Stimulated activated naive CD8-positive, alpha-beta T cell treated with anti-CD3 and anti-CD28 coated beads, Interleukin-15, amount 100 ng/mL, for 72 hours (primary cell): ENCODE measurements at regions not wholly inside any gene's neighbourhood (a gene's known extent, or its start where the extent isn't known, plus 50 kb on each side); places are given as distances from the start of the nearest gene placed in this dataset.

Experiments
- ATAC-seq: fragments of 150-1000 bp; cut with Tn5 transposase; 2 replicates; pipeline ENCODE4 v1.10.0; 2021; ENCODE audit warnings: mild to moderate bottlenecking, moderate library complexity
- DNase-seq, 2 donors: peaks; one replicate each; pipeline ENCODE4 v3.0.0; 2021 to 2022
- H3K27ac Mint-ChIP-seq, 2 donors: one replicate each; pipeline ENCODE4 v1.8.0; 2022; ENCODE audit warnings: mild to moderate bottlenecking in 2 of 2, mixed read lengths in 2 of 2, moderate library complexity in 2 of 2
- H3K27me3 Mint-ChIP-seq: one replicate; pipeline ENCODE4 v1.8.0; 2022; ENCODE audit warnings: mixed read lengths
- H3K4me1 Mint-ChIP-seq: one replicate; pipeline ENCODE4 v1.8.0; 2022; ENCODE audit warnings: mild to moderate bottlenecking, mixed read lengths
- H3K4me3 Mint-ChIP-seq, 2 donors: one replicate each; pipeline ENCODE4 v1.8.0; 2022; ENCODE audit warnings: mild to moderate bottlenecking in 2 of 2, mixed read lengths in 2 of 2, moderate library complexity in 1 of 2
- H3K9me3 Mint-ChIP-seq, 2 donors: one replicate each; pipeline ENCODE4 v1.8.0; 2022; ENCODE audit warnings: mixed read lengths in 2 of 2

GRCh38 chr4:130534651-130535050 lies 1438.7 kb downstream of the C4orf33 start:
- ATAC-seq: no peak
- Mint-ChIP-seq H3K4me3 (no peak overlapping the region), H3K27me3 (no peaks in the 10 kb centered on the region), H3K9me3 (peaks cover 9 to 16% of the 10 kb centered on the region in 2 donors), H3K27ac (no peak overlapping the region), H3K4me1 (no peaks in the 10 kb centered on the region)
- DNase-seq: no peak

- Mint-ChIP-seq H3K4me3 (no peak overlapping the region), H3K27ac (no peak overlapping the region), H3K9me3 (peaks cover 0 to 3% of the 10 kb centered on the region in 2 donors), H3K4me1 (no peaks in the 10 kb centered on the region), H3K27me3 (no peaks in the 10 kb centered on the region)
- ATAC-seq (no peak), DNase-seq (no peak)
Measured at GRCh38 chr4:130542953-130543352, 1447.0 kb downstream of the C4orf33 start.

- Mint-ChIP-seq H3K4me1 (no peaks in the 10 kb centered on the region), H3K9me3 (peaks cover 0 to 4% of the 10 kb centered on the region in 2 donors), H3K27ac (no peak overlapping the region), H3K27me3 (no peaks in the 10 kb centered on the region), H3K4me3 (no peak overlapping the region)
- no peak for ATAC-seq
- no peak for DNase-seq
Measured at GRCh38 chr4:130545171-130545570, 1449.2 kb downstream of the C4orf33 start.

- ATAC-seq (no peak), DNase-seq (no peak)
- Mint-ChIP-seq H3K27me3 (no peaks in the 10 kb centered on the region), H3K9me3 (peaks cover 0 to 4% of the 10 kb centered on the region in 2 donors), H3K4me1 (no peaks in the 10 kb centered on the region), H3K4me3 (no peak overlapping the region), H3K27ac (no peak overlapping the region)
Measured at GRCh38 chr4:130545596-130545995, 1449.6 kb downstream of the C4orf33 start.

GRCh38 chr4:130559268-130559667 lies 1463.3 kb downstream of the C4orf33 start:
- Mint-ChIP-seq H3K4me3 (no peak overlapping the region), H3K9me3 (peaks cover 5 to 11% of the 10 kb centered on the region in 2 donors), H3K27ac (no peak overlapping the region), H3K27me3 (no peaks in the 10 kb centered on the region), H3K4me1 (no peaks in the 10 kb centered on the region)
- DNase-seq (no peak), ATAC-seq (no peak)

- H3K27me3 Mint-ChIP-seq: no peaks in the 10 kb centered on the region
- H3K9me3 Mint-ChIP-seq: peaks cover 8% of the 10 kb centered on the region in 2 donors
- no peak for ATAC-seq
- no peak overlapping the region for H3K4me3 Mint-ChIP-seq
- no peak for DNase-seq
- no peaks in the 10 kb centered on the region for H3K4me1 Mint-ChIP-seq
- no peak overlapping the region for H3K27ac Mint-ChIP-seq
Measured at GRCh38 chr4:130563185-130563888, 1467.4 kb downstream of the C4orf33 start.

- Mint-ChIP-seq H3K27me3 (no peaks in the 10 kb centered on the region), H3K27ac (no peak overlapping the region), H3K4me3 (no peak overlapping the region), H3K9me3 (peaks cover 5 to 7% of the 10 kb centered on the region in 2 donors), H3K4me1 (no peaks in the 10 kb centered on the region)
- DNase-seq: no peak
- ATAC-seq: no peak
Measured at GRCh38 chr4:130563889-130564418, 1468.0 kb downstream of the C4orf33 start.

GRCh38 chr4:130568746-130569145 lies 1472.8 kb downstream of the C4orf33 start:
- H3K27ac Mint-ChIP-seq: no peak overlapping the region
- DNase-seq: no peak
- no peak for ATAC-seq

GRCh38 chr4:130573742-130574141 lies 1477.8 kb downstream of the C4orf33 start:
- H3K4me3 Mint-ChIP-seq: no peak overlapping the region
- H3K27me3 Mint-ChIP-seq: no peaks in the 10 kb centered on the region
- H3K4me1 Mint-ChIP-seq: no peaks in the 10 kb centered on the region
- ATAC-seq (no peak), DNase-seq (no peak)
- H3K9me3 Mint-ChIP-seq: peaks cover 0 to 7% of the 10 kb centered on the region in 2 donors
- H3K27ac Mint-ChIP-seq: no peak overlapping the region

More at GRCh38 chr4:130568746-130569145, 1472.8 kb downstream of the C4orf33 start:
- H3K4me3 Mint-ChIP-seq: no peak overlapping the region
- H3K4me1 Mint-ChIP-seq: no peaks in the 10 kb centered on the region
- H3K9me3 Mint-ChIP-seq: peaks cover 5 to 7% of the 10 kb centered on the region in 2 donors
- H3K27me3 Mint-ChIP-seq: no peaks in the 10 kb centered on the region

- peaks cover 0 to 8% of the 10 kb centered on the region in 2 donors for H3K9me3 Mint-ChIP-seq
- DNase-seq: no peak
- no peaks in the 10 kb centered on the region for H3K4me1 Mint-ChIP-seq
Measured at GRCh38 chr4:130574215-130574614, 1478.3 kb downstream of the C4orf33 start.

GRCh38 chr4:130576218-130576617 lies 1480.3 kb downstream of the C4orf33 start:
- H3K4me3 Mint-ChIP-seq: no peak overlapping the region
- DNase-seq: no peak
- ATAC-seq: no peak
- no peaks in the 10 kb centered on the region for H3K27me3 Mint-ChIP-seq
- H3K4me1 Mint-ChIP-seq: no peaks in the 10 kb centered on the region
- H3K9me3 Mint-ChIP-seq: peaks cover 0 to 8% of the 10 kb centered on the region in 2 donors
- H3K27ac Mint-ChIP-seq: no peak overlapping the region

More at GRCh38 chr4:130574215-130574614, 1478.3 kb downstream of the C4orf33 start:
- no peak overlapping the region for H3K4me3 Mint-ChIP-seq
- no peak overlapping the region for H3K27ac Mint-ChIP-seq
- ATAC-seq: no peak
- H3K27me3 Mint-ChIP-seq: no peaks in the 10 kb centered on the region

GRCh38 chr4:130591091-130591490 lies 1495.1 kb downstream of the C4orf33 start:
- ATAC-seq (no peak), DNase-seq (no peak)
- H3K27ac Mint-ChIP-seq: no peak overlapping the region
- H3K4me1 Mint-ChIP-seq: no peaks in the 10 kb centered on the region
- no peaks in the 10 kb centered on the region for H3K27me3 Mint-ChIP-seq
- H3K9me3 Mint-ChIP-seq: no peaks in the 10 kb centered on the region
- no peak overlapping the region for H3K4me3 Mint-ChIP-seq

- no peaks in the 10 kb centered on the region for H3K27me3 Mint-ChIP-seq
- no peak overlapping the region for H3K27ac Mint-ChIP-seq
- H3K9me3 Mint-ChIP-seq: peaks cover 0 to 10% of the 10 kb centered on the region in 2 donors
- ATAC-seq (no peak), DNase-seq (no peak)
- no peak overlapping the region for H3K4me3 Mint-ChIP-seq
- no peaks in the 10 kb centered on the region for H3K4me1 Mint-ChIP-seq
Measured at GRCh38 chr4:130600706-130601105, 1504.8 kb downstream of the C4orf33 start.

GRCh38 chr4:130603043-130603442 lies 1507.1 kb downstream of the C4orf33 start:
- Mint-ChIP-seq H3K4me1 (no peaks in the 10 kb centered on the region), H3K4me3 (no peak overlapping the region), H3K9me3 (peaks cover 0 to 13% of the 10 kb centered on the region in 2 donors), H3K27ac (no peak overlapping the region), H3K27me3 (no peaks in the 10 kb centered on the region)
- no peak for DNase-seq
- no peak for ATAC-seq

- DNase-seq: no peak
- Mint-ChIP-seq H3K27me3 (no peaks in the 10 kb centered on the region), H3K4me1 (no peaks in the 10 kb centered on the region), H3K4me3 (no peak overlapping the region), H3K27ac (no peak overlapping the region), H3K9me3 (peaks cover 0 to 3% of the 10 kb centered on the region in 2 donors)
- ATAC-seq: no peak
Measured at GRCh38 chr4:130608121-130608520, 1512.2 kb downstream of the C4orf33 start.

- H3K9me3 Mint-ChIP-seq: peaks cover 0 to 15% of the 10 kb centered on the region in 2 donors
- no peak for ATAC-seq
- H3K27me3 Mint-ChIP-seq: no peaks in the 10 kb centered on the region
- H3K4me1 Mint-ChIP-seq: no peaks in the 10 kb centered on the region
- no peak overlapping the region for H3K27ac Mint-ChIP-seq
- H3K4me3 Mint-ChIP-seq: no peak overlapping the region
- no peak for DNase-seq
Measured at GRCh38 chr4:130628531-130628930, 1532.6 kb downstream of the C4orf33 start.
